ENCODE measurements at regions not wholly inside any gene's neighbourhood (a gene's known extent, or its start where the extent isn't known, plus 50 kb on each side); places are given as distances from the start of the nearest gene placed in this dataset.

DNA sequence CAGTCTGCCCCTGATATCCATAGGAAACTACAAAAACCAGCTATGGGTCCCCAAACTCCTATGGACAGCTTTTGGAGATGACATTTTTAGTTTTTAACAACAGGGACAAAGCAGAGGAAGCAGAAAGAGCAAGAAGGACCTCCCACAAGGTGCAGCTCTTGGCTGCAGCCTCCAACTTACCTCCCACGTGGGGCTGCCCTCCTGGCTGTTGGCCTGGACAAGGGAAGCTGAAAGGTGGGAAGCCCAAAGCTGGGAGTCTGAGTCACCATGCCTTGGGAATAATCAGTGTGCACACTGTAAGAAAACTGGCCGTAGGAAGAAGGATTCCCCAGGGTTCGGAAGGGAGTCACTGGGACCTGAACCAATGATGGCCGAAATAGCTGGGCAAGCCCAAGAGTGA lies 51.8 kb upstream of the PAX1 start:
- no peak for DNase-seq

DNA sequence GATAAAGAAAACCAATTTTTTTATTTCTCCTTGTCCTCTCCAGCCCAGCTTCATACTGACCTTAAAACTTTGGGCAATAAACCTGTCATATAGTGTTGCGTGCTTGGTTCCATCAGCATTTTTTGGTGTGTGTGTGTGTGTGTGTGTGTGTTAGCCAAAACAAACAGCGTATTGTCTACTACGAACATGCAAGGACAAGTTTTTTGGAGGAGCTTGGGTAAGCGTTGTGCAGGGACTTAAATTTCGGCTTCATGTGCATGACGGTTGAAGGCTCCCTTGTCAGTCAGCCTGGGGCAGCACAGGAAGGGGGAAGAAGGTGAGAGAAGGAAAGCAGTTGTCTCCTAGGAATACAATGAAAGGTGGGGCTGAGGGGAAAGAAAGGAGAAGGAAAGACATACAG lies 62.0 kb upstream of the PAX1 start:
- no peak for DNase-seq

DNA sequence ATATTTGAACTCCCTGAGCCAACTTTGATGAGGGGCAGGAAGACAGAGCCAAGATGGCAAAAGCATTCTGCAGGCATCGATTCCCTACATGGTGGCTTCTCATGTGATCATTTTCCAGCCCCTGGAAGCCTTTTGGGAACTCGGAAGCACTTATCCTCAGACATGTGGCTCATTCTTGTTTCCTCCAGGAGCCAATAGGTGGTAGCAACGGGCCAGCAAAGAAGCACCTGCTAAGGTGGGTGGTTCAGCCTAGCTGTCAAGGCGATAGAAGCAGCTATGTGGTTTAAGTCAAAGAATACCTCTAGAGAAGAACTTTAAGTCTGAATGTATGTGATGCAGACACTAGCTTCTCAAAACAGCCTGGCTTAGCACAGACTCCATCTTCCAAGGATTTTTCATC lies 64.9 kb upstream of the PAX1 start:
- no peak for DNase-seq

DNA sequence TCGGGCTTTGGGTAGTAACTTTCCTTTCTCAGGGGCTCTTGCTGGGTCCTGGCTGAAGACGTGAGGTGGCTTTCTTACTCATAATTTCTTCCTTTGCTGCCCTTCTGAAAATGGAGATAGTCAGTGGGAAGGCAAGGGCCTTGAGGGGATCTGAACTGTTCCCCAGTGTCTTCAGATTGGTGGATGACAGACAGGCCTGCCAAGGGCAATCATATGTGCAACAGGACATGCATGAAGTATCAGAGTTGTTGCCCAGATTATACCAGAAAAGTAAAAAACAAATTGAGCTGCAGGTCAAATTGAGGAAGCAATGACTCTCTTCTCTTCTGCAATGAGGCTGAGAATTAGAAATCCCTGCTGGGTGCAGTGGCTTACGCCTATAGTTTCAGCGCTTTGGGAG lies 71.6 kb upstream of the PAX1 start:
- DNase-seq, result no peak

DNA sequence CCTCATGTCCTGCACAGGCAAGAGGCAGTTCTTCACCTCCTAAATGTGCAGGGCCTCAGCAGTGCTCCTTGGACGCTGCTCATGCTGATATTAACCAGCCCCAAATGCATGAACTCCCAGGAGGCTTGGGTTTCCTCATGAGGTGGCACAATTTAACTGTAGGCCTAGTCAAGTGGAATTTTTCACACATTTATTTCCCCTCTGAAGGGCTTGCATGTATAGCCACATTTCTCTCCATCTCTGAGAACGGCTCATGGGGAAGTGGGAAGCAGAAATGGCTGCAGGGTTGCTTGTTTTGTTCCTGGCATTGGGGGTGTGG lies 72.8 kb upstream of the PAX1 start:
- no peak for DNase-seq

DNA sequence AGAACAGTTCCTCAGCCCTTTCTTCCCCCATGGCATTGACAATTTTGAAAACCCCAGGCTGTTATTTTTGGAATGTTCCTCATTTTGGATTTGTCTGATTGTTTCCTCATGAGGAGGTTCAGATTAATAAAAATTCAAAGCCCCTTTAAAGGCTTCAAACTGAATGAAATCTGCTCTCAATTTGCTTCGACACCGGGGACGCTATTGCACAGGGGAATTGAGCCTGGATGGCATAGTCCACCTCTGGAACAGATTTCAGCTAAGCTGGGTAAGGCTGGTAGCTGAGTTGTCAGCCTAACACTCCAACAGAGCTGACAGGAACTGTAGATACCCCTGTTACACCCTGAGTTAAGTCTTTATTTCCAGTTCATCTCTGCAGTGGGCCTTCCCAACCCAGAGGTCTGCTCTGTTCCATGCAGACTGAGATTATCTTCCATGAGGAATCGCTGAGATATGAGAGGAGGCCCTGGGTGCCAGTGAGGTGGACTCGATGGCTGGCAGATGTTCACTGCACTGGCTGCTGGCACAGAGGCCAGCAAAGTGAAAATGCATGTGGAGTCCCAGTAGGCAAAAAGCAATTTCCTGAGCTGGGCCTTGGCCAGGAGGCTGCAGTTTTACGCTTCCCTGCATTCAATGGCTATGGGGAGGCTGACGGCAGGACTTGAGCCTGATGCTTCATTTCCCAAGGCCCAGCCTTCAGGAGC lies 73.3 kb upstream of the PAX1 start:
- no peak for DNase-seq

DNA sequence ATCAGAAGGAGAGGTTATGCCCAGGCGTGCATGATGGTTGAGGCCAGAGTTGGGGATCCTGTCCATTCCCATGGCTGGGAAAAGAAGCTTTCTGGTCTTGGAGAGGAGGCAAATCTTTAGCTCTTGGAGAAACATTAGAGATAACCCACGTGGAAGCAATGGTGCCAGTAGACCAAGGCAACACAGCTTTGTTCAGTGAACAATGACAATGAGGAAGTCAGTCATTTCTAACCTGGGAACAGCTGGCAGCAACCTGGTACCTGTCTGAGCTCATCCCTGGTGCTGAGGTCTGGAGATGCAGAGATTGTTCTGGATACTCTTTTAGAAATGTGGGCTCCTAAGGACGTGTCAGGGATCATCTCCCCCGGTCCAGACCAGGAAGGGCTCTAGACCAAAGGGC lies 76.7 kb upstream of the PAX1 start:
- no peak for DNase-seq

DNA sequence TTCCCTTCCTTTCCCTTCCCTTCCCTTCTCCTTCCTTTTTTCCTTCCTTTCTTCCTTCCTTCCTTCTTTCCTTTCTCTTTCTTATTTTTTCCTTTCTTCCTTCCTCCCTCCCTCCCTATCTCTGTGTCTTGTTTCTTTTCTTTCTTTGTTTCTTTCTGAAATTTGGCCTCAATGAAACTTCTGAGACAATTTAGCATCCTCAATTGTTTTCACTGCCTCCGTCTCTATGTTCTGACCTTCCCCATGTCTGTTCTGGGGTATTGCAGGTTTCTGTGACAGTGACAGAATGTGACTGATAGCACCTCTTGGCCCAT lies 81.7 kb upstream of the PAX1 start:
- no peak for DNase-seq

DNA sequence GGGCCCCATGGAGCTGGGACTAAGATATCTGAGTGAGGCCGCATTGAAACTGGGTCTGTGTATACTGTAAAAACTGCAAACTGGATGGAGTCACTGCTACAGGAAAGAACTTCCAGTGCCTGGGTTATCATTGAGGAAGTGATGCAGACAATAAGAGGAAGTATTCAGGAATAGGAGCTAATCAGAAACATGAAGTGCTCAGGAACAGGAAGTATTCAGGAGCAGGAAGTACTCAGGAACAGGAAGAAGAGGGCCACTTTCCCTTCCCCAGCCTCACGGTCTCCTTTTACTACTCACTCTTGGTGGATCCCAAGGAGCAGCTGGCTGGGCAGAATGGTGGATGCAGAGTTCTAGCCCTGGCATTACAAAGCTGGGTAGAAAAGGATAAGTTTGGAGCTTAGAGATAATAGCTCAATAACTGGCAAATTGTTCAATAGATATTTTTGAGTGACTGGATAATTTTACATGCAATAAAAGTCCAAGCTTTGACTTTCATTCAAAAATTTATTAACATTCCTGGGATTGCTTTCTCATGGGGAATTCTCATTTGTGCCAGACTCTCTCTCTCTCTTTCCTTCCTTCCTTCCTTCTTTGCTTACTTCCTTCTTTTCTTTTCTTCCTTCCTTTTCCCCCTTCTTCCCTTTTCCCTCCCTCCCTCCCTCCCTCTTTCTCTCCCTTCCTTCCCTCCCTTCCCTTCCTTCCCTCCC lies 82.2 kb upstream of the PAX1 start:
- no peak for DNase-seq

DNA sequence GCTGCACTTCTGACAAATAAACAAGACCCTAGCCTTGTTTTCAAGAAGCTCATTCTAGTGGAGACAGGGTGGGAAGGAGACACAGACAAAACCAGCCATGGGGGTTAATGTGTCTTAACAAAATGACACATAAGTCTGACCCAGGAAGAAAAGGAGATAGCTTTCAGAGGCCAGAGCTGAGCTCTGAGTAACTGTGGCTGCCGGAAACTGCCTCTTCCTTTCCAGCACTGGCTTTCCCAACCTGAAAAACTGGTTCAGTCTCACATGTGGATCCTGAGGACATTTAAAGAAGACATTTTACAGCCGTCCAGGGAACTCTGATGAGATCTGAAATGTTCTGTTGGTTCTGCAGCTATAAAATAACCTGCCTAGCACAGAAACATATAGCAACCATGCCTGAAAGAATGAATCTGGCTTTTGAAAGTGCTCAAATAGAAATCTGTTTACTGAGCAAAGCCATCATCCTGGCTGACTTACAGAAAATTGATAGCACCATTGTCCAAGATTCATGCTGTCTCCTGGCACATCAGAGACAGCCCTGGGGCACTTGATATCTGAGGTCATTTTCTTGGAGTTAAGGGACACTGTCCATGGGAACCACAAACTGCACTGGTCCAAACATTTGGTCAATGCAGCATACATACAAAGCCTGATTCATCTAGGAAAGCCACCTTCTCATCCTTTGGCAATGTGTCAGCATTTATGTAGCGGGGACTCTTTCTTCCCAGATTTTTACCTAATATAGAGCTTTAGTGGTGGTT lies 83.2 kb upstream of the PAX1 start:
- DNase-seq, result no peak

DNA sequence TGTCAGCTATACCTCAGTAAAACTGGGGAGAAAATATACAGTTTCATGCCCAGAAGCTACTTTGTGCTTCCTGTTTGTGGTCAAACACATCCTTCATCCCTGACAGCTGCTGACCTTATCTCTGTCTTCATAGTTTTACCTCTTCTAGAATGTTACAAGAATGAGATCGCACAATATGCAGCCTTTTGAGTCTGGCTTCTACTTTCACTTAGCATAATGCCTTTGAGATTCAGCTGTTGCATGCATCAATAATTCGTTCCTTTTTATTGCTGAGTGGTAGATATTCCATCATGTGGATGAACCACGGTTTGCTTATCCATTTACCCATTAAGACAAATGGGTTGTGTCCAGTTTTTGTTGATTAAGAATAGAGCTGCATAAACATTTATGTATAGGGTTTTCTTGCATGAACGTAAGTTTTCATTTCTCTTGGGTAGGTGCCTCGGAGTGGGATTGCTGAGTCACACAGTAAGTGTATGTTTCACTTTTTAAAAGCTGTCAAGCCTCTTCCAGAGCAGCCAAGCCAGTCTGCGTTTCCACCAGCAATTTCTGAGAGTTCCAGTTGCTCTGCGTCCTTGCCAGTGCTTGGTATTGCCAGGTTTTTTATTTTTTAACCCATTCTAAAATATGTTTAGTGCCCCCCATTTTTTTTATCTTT lies 86.6 kb upstream of the PAX1 start:
- DNase-seq, result no peak

DNA sequence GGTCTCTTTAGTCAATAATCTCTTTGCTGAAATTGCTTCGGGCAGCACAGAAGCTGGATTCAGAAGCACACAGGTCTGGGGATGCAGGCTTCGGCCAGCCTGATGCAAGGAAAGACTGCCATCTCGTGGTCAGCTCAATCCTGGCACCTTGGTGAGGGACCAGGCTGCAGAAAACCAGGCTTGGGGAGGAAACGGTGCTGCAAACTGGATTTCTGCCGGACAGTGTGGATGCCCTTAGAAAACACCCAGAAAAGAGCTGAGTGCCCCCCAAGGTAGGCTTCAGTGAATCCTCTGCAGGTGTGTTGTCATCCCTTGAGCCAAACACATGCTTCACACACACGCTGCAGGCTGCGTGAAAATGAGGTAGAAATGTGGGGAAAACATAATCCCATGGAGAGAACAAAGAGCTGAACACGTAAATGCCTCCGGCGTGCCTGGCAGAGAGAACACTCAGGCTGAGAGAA lies 89.8 kb upstream of the PAX1 start:
- peak; percentile 4 to 35 for DNase-seq

DNA sequence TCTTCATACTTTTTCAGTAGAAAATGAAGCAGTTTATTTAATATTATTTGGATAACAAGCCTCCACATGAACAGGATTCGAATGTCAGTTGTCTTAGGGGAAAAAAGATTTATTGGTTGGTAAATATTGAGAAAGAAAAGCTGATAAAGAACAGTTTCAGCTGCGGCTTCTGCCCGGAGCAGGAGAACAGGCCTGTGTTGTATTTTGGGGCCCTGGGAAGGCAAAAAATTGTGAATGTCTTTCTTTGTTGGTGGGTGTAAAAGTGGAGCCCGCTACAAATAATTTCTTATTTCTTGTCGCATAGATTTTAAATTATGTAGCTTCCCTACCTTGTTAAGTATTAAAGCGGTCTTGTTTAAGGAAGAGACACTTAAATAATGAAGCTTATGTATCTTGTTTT lies 90.5 kb upstream of the PAX1 start:
- no peak for DNase-seq

DNA sequence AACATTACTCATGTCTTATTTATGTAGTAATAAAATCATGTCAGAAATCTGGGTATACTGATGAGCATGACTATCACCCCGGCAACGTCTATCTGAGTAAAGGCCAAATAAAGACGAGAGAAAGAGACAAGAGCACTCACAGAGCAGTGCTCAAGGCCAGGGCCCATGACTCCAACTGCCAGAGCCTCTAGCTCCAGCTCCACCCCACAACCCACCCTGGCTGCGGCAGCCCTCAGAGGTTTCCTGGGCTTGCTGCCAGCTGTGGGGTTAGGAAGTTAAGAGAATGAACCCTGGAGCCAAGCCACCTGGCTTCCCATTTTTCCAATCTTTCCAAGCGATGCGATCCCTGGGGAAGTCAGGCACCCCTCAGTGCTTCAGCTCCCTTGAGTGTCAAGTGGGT lies 92.0 kb upstream of the PAX1 start:
- no peak for DNase-seq

DNA sequence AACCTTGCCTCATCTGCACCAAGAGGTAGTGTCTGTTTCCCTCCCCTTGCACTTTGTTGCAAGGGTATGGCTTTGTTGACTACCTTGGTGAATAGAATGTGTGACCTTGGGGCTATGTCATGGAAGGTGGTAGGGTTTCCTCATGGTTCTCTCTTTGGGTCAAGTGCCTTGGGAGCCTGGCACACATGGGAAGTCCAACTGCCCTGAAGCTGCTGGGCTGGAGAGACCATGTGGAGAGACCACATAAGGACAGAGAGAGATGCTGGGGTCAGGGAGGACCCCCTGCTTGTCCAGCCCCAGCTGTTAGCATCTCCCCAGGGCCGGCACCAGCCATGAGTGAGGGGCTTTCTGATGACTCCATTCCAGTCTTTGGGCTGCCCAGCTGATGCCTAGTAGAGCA lies 95.5 kb upstream of the PAX1 start:
- no peak for DNase-seq

DNA sequence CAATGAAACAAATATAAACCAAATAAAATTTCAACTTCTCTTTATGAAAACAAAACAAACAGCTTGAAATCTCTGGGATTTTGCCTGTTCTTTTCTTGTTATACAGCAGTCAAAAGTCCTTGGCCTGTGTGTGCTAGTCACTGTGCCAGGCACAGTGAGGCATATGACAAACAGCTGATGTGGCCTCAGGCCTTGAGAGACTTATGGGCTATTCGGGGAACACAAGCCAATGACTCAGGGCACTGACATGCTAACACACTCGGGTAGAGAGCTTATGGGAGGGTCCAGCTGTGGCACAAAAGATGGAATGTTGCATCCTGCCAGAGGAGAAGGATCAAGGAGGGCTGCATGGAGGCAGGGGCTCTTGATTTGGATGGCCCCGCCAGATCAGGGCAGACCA lies 95.4 kb upstream of the NKX2-2 start:
- no peak for DNase-seq

DNA sequence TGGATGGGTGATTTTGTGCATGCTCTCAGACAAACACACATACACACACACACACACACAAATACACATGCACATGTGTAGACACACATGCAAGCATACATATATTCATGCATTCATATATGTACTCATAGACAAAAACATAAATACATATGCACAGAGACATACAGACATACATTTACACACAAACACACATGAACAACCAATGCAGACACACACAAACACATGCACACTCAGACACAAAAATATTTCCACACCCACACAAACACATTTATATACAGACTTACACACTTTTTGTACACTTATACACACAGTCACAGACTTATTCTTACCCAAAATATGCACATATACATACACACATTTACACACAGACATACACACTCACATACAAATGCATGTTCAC lies 94.9 kb upstream of the NKX2-2 start:
- DNase-seq, result no peak

DNA sequence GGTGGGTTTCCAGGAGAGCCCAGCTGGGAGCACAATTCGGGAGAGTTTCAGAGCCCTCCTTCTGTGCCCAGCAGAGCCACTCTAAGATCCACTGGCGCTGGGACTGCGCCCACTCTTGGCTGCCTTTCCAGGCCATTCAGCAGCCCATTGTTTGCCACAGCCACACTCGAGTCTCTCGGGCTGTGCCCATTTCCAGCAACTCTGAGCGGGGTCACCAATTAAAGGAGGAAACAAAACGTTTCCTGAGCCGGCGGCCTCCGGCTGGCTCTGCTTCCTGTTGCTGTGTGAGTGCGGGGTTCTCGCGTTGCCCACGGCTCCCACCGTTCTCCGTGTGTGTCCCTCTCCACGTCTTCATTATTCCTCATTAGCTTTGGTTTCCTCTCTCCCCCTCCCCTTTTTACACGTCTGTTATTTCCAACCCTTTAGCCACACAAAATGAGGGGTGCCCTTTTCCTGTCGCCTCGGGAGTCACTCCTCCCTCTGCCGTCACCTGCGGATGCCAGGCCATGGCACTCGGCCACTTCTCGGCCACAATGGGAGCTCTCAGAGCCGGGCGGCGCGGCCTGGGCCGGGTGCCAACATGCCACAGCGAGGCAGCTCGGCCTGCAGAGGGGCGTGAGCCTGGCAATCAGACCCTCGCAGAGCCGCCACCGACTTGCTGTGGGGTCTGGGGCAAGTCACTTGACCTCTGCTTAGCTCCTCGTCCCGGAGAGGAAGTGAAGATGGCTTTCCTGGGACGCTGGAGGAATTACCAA lies 94.3 kb upstream of the NKX2-2 start:
- no peak for DNase-seq

DNA sequence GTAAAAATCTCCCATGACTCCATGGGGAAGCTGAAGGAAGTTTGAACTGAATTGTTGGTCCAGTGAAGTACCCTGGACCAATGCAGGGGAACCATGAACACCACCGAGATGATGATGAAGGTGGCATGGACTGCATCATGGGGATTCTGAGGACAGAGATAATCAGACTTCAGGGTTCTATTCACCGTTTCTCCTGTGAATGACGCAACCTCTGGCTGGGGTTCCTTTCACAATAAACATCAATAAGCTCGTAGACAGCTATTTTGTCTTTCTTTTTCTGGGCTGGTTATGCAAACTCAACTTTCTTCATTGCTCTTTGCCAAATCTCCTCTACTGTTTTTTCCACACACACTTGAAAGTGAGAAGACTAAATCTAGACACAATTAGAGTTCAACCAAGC lies 87.9 kb upstream of the NKX2-2 start:
- no peak for DNase-seq

DNA sequence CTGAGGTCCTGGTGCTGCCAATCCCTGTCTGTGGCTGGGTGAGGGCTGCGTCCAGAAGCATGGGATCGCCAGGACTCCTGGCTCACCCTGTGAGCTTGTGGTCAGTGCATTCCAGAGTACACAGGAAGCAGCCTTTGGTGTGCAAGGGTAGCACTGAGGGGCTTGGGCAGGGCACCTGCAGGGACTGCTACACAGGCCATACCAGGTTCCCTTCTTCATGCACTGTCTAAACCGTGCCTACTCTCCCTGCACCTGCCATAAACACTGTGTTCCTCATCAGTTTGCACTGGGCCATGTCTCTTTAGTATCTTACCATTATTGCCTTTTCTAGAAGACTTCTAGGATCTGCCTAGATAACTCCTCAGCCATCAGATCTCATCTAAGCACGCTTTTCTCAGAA lies 72.8 kb upstream of the NKX2-2 start:
- DNase-seq, result no peak

DNA sequence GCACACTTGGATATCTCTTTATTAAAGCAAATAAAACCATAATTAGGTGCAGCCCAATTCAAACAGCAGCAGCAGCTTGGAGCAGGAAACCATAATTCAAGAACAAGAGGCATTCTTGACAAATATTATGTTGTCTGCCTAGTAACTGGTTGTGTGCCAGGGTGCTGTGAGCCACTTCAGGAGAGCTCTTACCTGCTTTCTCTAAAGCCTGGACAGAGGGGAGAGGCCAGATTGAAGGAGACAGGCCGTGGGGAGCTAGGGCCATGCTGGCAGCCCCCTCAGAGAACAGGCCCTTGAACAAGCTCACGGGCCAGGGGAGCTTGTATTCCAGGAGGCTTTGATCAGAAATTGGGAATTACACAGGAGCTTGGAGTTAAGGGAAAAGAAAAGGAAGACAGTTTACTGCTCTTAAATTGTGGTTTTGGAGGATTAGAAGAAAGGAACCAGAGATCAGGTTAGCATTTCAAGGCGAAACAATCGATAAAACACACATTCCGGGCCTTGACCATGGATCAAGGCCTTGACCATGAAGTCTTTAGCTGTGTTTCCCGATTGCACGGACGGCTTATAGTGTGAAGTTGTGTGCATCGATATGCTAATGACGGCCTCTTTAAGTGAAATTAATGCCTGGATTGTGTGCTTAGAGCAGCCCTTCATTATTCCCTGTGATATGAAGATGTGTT lies 69.8 kb upstream of the NKX2-2 start:
- no peak for DNase-seq

DNA sequence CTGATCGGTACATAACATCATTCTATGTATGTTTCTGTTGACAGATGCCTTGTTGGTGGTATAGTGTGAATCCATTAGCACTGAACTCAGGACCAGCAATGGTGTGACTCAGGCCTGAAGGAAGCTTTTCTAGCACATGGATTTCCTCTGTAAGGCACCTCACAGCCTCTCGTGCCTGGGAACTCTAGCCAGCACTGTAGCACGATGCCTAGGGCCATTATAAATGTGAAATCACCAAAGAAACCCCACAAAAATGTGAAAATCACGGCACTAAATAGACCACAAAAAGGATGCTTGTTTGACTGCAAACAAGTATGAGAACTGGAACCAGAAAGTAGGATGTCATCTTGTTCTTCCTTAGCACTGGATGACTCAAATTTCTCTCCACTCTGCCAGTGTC lies 63.7 kb upstream of the NKX2-2 start:
- DNase-seq, result no peak

Data from activated CD4-positive, alpha-beta T cell treated with anti-CD3 and anti-CD28 coated beads for 4 hours (primary cell).